ENCODE measurements at regions not wholly inside any gene's neighbourhood (a gene's known extent, or its start where the extent isn't known, plus 50 kb on each side); places are given as distances from the start of the nearest gene placed in this dataset.
A peak's percentile ranks its signal among the peaks of the same experiment; 100 is the strongest.

- DNase-seq = no peak
These were observed 647.6 kb upstream of the PKN2 start for GRCh38 chr1:88036345-88037014.

- DNase-seq = no peak
These were observed 644.8 kb upstream of the PKN2 start for GRCh38 chr1:88039240-88039639.

GRCh38 chr1:88043834-88044233 is 640.2 kb upstream of the PKN2 start:
- DNase-seq = no peak

DNA sequence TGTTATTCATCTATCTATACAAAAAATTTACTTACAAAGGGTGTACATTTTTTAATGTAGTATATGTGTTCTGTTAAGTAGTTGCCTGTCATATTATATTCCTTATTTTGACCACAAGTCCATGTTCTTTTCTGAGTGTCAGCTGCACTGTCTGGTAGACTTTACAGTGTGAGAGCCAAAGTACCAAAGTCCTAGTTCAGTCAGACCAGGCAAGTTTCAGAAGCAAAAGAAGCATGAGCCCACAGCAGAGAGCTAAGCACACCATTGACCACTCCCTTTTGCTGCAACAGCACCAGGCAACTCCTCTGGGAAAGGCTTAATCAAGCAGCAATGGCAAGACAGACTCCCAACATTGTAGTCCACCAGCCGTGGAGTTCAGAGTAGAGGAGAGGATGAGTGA is 631.9 kb upstream of the PKN2 start:
- no peak for DNase-seq

DNA sequence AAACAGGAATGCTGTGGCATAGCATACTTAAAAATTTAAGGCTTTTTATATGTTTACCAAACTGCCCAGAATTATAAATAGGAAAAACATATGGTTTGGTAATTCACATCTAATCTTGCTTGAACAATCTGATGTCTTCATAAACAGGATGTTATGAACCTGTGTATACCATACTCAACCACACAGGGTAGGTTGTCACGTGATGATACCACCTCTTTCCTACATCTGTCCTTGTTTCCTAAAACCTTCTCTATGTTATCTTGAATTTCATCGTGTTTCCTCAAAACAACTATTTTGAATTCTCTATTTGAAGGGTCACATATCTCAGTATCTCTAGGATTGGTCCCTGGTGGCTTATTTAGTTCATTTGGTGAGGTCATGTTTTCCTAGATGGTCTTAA is 631.0 kb upstream of the PKN2 start:
- no peak for DNase-seq

DNA sequence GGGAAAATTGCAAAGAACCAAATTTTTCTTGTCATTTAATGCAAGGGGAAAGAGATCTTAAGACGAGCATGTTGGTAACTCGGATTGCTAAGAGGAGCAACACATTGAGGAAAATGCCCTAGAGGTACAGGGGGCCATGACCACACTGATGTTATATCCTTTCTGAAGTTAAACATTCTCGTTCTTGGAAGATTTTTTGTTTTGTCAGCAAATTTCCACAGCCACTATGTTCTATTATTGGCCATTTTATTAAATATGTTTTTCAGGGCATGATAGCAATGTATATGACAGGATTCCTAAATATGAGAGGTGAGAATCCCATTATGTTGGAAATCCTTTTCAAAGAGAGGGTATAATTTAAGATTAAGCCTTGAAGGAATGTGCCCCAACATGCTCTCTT is 627.2 kb upstream of the PKN2 start:
- no peak for DNase-seq

GRCh38 chr1:88058205-88058604 is 625.9 kb upstream of the PKN2 start:
- DNase-seq = no peak

DNA sequence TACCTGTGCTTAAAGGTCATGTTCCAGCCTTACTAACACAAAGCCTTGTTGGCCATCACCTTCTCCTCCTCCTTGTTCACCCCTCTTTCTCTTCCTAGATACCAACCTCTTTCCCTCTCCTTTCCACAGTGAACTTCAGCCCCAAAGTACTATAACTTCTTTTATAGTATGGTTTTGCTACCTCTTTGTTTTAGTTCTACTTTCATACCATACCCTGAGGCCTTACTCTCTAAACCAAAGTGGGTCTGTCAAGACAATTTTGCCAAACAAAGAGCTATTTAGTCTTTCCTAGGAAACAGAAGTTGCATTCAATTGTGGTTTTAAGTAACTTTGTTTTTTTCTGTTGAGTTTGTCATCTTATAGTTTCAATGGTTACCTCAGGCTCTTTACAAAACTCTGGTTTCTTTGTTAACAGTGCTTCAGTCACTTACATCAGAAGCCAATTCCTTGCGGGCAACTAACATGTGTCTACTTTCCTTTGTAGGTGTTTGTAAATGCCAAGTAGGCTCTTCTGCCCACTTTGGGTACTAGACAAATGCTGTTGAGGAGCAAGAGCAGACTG is 623.9 kb upstream of the PKN2 start:
- DNase-seq = no peak

DNA sequence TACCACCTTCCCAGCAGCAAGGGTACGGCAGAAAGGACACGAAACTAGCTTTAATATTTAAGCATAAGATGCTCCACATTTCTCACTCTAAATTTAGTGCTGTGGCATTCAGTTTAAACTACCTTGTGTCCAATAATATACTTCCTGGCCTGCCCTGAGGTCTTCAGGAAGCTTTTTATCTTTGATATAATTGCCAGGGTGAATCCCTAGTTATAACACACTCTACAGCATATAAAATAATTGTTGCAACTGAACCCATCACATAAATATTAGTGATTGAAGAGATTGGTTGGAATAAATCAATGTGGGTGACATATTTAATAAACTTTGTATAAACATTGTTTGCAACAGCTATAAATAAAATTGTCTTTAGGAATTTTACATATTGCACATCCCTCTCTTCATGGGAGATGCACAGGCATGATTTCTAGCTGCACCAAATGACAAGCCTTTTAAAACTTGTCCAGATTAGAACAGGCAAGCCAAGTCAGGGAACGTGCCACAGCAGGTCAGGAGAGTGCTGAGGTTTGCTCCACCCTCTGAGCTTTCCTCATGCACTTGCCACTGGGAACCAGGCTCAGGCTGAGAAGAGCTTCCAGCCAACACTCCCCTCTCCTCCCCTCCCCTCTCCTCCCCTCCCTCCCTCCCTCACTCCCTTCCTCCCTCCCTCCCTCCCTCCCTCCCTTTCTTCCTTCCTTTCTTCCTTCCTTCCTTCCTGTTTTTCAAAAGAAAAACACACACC is 623.2 kb upstream of the PKN2 start:
- no peak for DNase-seq

DNA sequence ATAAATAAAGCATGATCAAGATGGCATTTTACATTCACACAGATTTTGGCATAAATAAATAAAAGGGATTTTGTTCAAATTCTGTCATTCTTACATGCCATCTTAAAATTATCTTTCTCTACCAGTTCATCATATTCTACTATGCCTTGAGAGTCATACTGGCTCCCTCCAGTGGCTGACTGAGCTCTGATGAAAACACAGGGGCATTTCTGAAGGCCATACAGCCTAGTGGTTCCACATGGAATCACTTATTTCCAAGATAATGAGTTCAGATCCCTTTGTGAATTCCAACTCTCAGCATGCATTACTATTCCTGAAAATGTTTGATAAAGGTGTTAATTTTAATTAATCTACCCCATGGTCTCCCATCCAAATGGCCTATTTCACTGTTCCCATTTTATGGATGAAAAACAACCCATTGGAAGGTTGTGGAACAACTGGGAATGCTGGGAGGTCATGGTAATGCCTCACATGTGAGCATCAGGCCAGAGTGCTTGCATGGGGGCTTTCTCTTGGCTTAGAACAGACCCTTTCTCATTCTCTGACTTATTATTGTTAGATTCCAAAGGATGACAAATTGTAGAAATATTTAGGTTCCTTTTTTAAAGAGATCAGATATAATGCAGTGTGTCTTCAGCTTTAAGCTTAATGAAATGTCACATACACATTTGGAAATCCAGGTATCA is 622.4 kb upstream of the PKN2 start:
- DNase-seq = peak; percentile 17

DNA sequence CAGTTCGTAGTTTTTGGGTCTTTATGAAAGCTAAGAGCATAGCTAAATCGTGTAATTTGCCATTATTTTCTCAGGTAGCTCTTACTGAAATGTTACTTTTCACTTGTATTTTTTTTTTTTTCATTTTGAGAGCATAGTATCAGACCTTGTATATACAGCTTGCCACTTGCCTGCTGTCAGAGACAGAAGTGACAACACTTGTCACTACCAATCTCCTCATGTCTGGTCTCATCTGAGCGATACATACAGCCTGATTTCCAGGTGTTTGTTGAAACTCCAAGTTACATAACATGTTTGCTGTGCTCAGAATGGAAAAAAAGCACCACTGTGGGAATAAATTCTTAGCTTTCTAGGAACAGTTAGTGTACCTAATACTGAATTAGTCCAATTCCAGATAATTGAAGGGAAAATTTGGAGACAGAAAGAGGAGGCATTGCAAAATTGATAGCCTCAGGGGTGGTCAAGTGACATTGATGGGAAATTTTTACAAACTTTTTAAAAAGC is 621.4 kb upstream of the PKN2 start:
- DNase-seq = no peak

DNA sequence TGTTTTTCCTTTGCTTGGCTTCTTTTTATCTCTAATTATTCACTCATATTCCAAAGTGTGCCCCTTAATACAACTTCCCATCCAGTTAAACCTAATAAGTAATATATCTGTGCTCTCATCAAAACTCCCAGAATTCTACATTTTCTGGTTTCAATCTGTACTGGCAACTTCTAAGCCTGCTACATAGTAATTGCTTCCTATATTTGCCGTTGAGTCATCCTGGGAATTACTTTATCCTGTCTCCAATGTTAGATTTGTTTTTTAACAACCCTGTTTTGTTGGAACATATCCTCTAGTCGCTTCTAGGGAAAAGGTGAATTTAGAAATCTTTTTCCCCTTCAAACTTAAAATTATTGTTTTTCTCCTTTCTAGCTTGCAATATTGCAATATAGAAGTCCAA is 620.5 kb upstream of the PKN2 start:
- no peak for DNase-seq

- no peak for DNase-seq
These were observed 615.6 kb upstream of the PKN2 start for GRCh38 chr1:88068407-88068960.

GRCh38 chr1:88070956-88071355 is 613.1 kb upstream of the PKN2 start:
- DNase-seq = no peak

DNA sequence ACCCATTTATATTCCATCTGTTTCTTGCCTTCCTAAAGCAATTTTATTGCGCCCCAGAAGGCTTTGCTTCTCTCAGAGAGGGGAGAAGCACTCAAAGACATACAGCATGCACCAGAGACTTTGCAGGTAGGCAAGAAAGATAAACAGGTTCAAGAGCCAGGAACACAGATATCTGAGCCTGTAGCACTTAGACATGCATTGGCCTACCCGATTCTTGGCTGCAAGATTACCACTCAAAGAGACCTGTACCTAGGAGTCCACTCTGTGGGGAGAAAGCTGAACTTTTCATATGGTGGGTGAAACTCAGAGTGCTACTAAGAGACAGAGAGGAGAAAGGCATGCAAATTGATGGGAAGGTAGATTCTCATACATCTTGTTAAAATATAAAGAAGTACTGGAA is 609.4 kb upstream of the PKN2 start:
- DNase-seq = no peak

- DNase-seq = no peak
These were observed 608.3 kb upstream of the PKN2 start for GRCh38 chr1:88075813-88076212.

DNA sequence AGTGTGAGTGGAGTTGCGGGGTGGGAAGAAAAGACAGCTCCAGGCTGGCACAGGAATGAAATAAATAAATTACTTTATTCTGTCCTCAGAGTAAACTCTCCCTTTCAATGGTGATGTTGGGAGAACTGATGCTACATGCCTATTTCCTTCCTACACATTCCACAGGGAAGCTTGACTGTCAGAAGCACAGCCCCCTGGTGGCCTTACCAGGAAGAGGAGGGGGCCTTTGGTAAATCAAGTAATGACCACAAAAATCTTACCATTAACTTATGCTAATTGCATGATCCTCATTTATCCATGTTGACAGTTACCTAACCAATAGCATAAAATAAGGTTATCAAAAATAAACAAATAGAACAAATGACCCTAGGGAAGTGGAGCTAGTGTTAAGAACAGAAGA is 605.0 kb upstream of the PKN2 start:
- DNase-seq = no peak

GRCh38 chr1:88080875-88081274 is 603.2 kb upstream of the PKN2 start:
- DNase-seq = no peak

- DNase-seq = no peak
These were observed 595.6 kb upstream of the PKN2 start for GRCh38 chr1:88088481-88088880.

DNA sequence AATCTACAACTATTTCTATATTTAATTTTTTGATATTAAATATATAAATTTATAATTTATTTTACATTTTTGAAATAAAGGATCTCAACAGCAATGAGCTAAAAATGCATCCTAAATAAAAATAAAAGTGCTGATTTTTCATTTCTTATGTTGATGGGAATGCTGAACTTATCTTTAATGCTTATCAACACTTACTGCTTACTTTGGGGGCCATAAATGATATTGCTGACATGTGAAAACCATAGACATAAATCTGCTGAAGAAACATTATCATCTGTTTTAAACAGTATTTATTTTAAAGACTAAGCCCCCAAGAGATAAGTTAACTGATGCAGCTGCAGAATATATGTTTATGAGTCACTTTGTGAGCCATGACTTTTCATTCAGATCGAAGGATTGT is 594.1 kb upstream of the PKN2 start:
- no peak for DNase-seq

GRCh38 chr1:88098881-88099280 is 585.2 kb upstream of the PKN2 start:
- no peak for DNase-seq

GRCh38 chr1:88101041-88101440 is 583.0 kb upstream of the PKN2 start:
- no peak for DNase-seq

DNA sequence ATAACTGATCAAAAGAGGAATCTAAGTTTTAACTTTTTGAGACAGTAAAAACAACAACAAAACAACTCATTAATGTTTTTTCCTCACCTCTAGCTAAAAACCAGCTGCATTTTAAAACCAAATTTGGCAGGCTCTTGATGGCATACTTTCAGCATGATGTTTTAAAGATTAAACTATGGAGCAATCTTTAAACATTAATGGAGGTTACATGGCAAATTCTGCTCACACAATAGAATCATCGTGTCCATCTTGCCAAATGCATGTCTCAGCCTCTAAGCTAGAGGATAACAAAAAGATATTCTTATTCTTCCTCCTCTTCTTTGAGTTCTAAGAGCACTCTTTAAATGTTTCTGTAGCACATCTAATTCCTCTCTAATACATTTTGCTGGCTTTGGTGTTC is 579.8 kb upstream of the PKN2 start:
- no peak for DNase-seq

All from stimulated activated CD4-positive, alpha-beta T cell treated with anti-CD3 and anti-CD28 coated beads, Interleukin-15, amount 100 ng/mL, for 24 hours (primary cell).